Transverse colon (tissue), 4 donors: ENCODE measurements at regions not wholly inside any gene's neighbourhood (a gene's known extent, or its start where the extent isn't known, plus 50 kb on each side); places are given as distances from the start of the nearest gene placed in this dataset.
"Not testable (repeated sequence)": the region's sequence is repeated elsewhere in the genome, so short reads cannot be mapped to it uniquely, and the experiment has no call there.

ENCODE experiments used
- DNase-seq: peaks from one replicate; pipeline ENCODE4 v3.0.0-alpha.2; 2019
- H3K27ac ChIP-seq, 4 donors: fragments of 200-600 bp; sonication (generic); 2 replicates each; pipeline ENCODE4 v1.5.1; 2016 to 2018; ENCODE audit warnings: inconsistent platforms in 4 of 4
- H3K27me3 ChIP-seq: fragments of 200-600 bp; sonication (generic); 2 replicates; pipeline ENCODE4 v1.5.1; 2017; ENCODE audit warnings: inconsistent platforms
- H3K36me3 ChIP-seq, 4 donors: fragments of 200-600 bp; sonication (generic); 2 replicates each; pipeline ENCODE4 v1.5.1; 2017 to 2019; ENCODE audit warnings: inconsistent platforms in 4 of 4
- H3K4me1 ChIP-seq, 4 donors: fragments of 200-600 bp; sonication (generic); 2 replicates each; pipeline ENCODE4 v1.5.1; 2017 to 2020; ENCODE audit warnings: inconsistent platforms in 4 of 4
- H3K4me3 ChIP-seq, 4 donors: fragments of 200-600 bp; sonication (generic); 1 replicate in 1 of 4; 2 replicates in 3 of 4; pipeline versions ENCODE4 v1.5.1 to v1.6.1; 2017 to 2019; ENCODE audit warnings: inconsistent platforms in 4 of 4
- H3K9me3 ChIP-seq, 2 donors: fragments of 200-600 bp; sonication (generic); 2 replicates each; pipeline ENCODE4 v1.5.1; 2017 to 2019; ENCODE audit warnings: inconsistent platforms in 2 of 2
- CTCF ChIP-seq, 5 experiments: fragments of 200-600 bp in 3 of 5; fragments of 450-650 bp in 2 of 5; sonication (generic) in 3 of 5; IDR thresholded peaks; 1 replicate in 2 of 5; 2 replicates in 3 of 5; pipeline ENCODE4 v1.5.1; 2016 to 2017; ENCODE audit warnings: antibody characterized with exemption in 5 of 5, inconsistent platforms in 3 of 5, mild to moderate bottlenecking in 2 of 5, moderate library complexity in 1 of 5
- EP300 ChIP-seq: sonication (generic); formaldehyde crosslinking; IDR thresholded peaks from one replicate; pipeline ENCODE4 v1.6.1; 2017; ENCODE audit warnings: antibody characterized with exemption, low read depth
- POLR2A ChIP-seq: fragments of 450-650 bp; IDR thresholded peaks from one replicate; pipeline ENCODE4 v1.6.1; 2016; ENCODE audit warnings: antibody characterized with exemption, mild to moderate bottlenecking, moderate library complexity
- POLR2AphosphoS5 ChIP-seq, 3 donors: sonication (generic); formaldehyde crosslinking; IDR thresholded peaks; one replicate each; pipeline ENCODE4 v1.6.1; 2016; ENCODE audit warnings: antibody characterized with exemption in 3 of 3
- WGBS, 2 donors: methylation state at CpG; one replicate each; pipeline ENCODE4 v1.1.5; 2018; ENCODE audit warnings: low coverage in 1 of 2; 5-methylcytosine and 5-hydroxymethylcytosine counted together
- in situ Hi-C, 4 donors: fragments of 200-750 bp; cut with MboI; loops; one replicate each; pipeline versions ENCODE4 v1.15.0 to v1.15.1; 2017; ENCODE audit warnings: low sequenced_read_pairs in 3 of 4, low pct_ligation_motif_present in 1 of 4, low pct_unique_long_range_greater_than_20kb in 1 of 4
- intact Hi-C: fragments of 100-400 bp; cut with DNase I; formaldehyde crosslinking; loops from one replicate; pipeline ENCODE4 v1.15.1; 2023; ENCODE audit warnings: low total_unique reads

GRCh38 chr3:31105438-31106077, 211.1 kb upstream of the GADL1 start:
- in situ Hi-C loops (loop anchor here in 1 of 4 donors (25.0 kb wide), 1 partner anchor 318 kb away; no protein-coding TSS in a partner anchor), intact Hi-C loops (no loop called here)
- Histone ChIP-seq H3K27ac (no peak overlapping the region), H3K36me3 (no peaks in the 10 kb centered on the region), H3K4me3 (no peak overlapping the region), H3K27me3 (no peaks in the 10 kb centered on the region), H3K9me3 (no peaks in the 10 kb centered on the region), H3K4me1 (no peaks in the 10 kb centered on the region)
- no peak for DNase-seq
- 77 to 79% methylated on average over 2 of the region's 2 CpGs for WGBS, 2 donors
- TF ChIP-seq POLR2A: no peak
- no peak for TF ChIP-seq EP300
- TF ChIP-seq CTCF (IDR thresholded peaks at IDR 0.05): no peak
- no peak for TF ChIP-seq POLR2AphosphoS5 (IDR thresholded peaks at IDR 0.05)

GRCh38 chr3:31106204-31106603, 211.7 kb upstream of the GADL1 start:
- TF ChIP-seq CTCF (IDR thresholded peaks at IDR 0.05) (no peak), POLR2A (no peak), EP300 (no peak), POLR2AphosphoS5 (IDR thresholded peaks at IDR 0.05) (no peak)
- H3K9me3 ChIP-seq: no peaks in the 10 kb centered on the region
- in situ Hi-C loops (loop anchor here in 1 of 4 donors (25.0 kb wide), 1 partner anchor 319 kb away; no protein-coding TSS in a partner anchor), intact Hi-C loops (no loop called here)
- no peaks in the 10 kb centered on the region for H3K4me1 ChIP-seq
- no peak overlapping the region for H3K4me3 ChIP-seq
- DNase-seq: peak; percentile 9
- WGBS, 2 donors: 79 to 88% methylated on average over 1 to 2 of the region's 2 CpGs
- H3K36me3 ChIP-seq: no peaks in the 10 kb centered on the region
- no peak overlapping the region for H3K27ac ChIP-seq
- no peaks in the 10 kb centered on the region for H3K27me3 ChIP-seq

DNA sequence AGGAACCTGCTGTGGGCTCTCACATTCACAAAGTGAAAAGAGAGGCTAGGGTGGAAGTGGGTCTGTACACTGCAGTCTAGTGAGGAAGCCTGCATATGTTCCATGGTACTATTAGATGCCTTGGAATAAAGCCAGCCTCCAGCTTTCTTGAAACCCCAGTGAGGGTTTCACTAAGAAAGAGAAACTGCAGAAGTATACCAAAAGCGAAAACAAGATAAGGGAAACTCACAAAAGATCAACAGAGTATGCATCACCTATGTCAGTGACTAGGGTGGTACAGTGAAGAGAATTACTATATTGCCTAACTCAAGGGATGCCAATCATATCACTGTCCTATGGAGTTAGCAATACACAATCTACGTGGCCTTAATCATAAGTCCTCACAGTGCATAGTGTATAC, 212.5 kb upstream of the GADL1 start:
- WGBS, 2 donors: 83 to 84% methylated on average over 2 of the region's 2 CpGs
- in situ Hi-C loops (loop anchor here in 1 of 4 donors (25.0 kb wide), 1 partner anchor 320 kb away; no protein-coding TSS in a partner anchor), intact Hi-C loops (no loop called here)
- Histone ChIP-seq H3K9me3 (no peaks in the 10 kb centered on the region), H3K36me3 (no peaks in the 10 kb centered on the region), H3K27me3 (no peaks in the 10 kb centered on the region), H3K27ac (no peak overlapping the region), H3K4me3 (no peak overlapping the region), H3K4me1 (no peaks in the 10 kb centered on the region)
- DNase-seq: no peak
- TF ChIP-seq POLR2AphosphoS5 (IDR thresholded peaks at IDR 0.05): no peak

- DNase-seq: no peak
- Histone ChIP-seq H3K9me3 (no peaks in the 10 kb centered on the region), H3K4me1 (no peaks in the 10 kb centered on the region), H3K27me3 (no peaks in the 10 kb centered on the region), H3K27ac (no peak overlapping the region), H3K36me3 (no peaks in the 10 kb centered on the region), H3K4me3 (no peak overlapping the region)
- intact Hi-C loops: no loop called here
- in situ Hi-C loops: loop anchor here in 1 of 4 donors (25.0 kb wide), 1 partner anchor 328 kb away; no protein-coding TSS in a partner anchor
- WGBS, 2 donors: 71 to 93% methylated on average over 1 of the region's 1 CpG
- TF ChIP-seq CTCF (IDR thresholded peaks at IDR 0.05): no peak
- TF ChIP-seq POLR2A: no peak
- no peak for TF ChIP-seq POLR2AphosphoS5 (IDR thresholded peaks at IDR 0.05)
- TF ChIP-seq EP300: no peak
Observed at GRCh38 chr3:31114929-31115283, 220.4 kb upstream of the GADL1 start.

GRCh38 chr3:31115531-31115930, 221.1 kb upstream of the GADL1 start:
- in situ Hi-C loops: loop anchor here in 1 of 4 donors (25.0 kb wide), 1 partner anchor 328 kb away; no protein-coding TSS in a partner anchor
- H3K4me1 ChIP-seq, H3K4me3 ChIP-seq, H3K9me3 ChIP-seq, intact Hi-C loops, H3K27ac ChIP-seq, H3K36me3 ChIP-seq, DNase-seq, H3K27me3 ChIP-seq: not testable (repeated sequence)
- WGBS, 2 donors: 83 to 84% methylated on average over 2 of the region's 2 CpGs
